ENCODE measurements at regions not wholly inside any gene's neighbourhood (a gene's known extent, or its start where the extent isn't known, plus 50 kb on each side); places are given as distances from the start of the nearest gene placed in this dataset.

- TF ChIP-seq POLR2A (IDR thresholded peaks at IDR 0.05) (no peak), CTCF (IDR thresholded peaks at IDR 0.05) (no peak), EP300 (IDR thresholded peaks at IDR 0.05) (no peak), POLR2AphosphoS5 (IDR thresholded peaks at IDR 0.05) (no peak)
These were observed 177.8 kb upstream of the CD180 start for GRCh38 chr5:67374378-67374777.

Data from stomach (tissue), 4 donors.